ENCODE measurements at regions not wholly inside any gene's neighbourhood (a gene's known extent, or its start where the extent isn't known, plus 50 kb on each side); places are given as distances from the start of the nearest gene placed in this dataset.

DNA sequence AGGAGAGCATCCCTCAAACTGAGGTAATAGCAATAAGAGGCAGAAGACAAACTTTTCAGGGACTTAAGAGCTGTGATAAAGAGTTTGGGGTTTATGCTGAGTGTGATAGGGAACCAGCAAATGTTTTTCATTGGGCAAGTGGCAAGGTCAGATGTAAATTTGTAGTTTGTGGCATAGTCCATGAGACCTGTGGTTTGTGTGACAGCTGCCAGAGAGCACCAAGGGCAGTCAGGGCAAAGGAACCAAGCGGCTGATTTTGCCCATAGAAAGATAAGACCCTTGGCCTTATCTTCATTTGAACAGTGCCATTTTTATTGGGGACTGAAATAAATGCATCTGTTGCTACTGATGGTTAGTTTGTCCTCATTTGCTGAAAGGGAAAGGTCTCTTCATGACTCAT, 220.3 kb downstream of the LRRN1 start:
- no peak for TF ChIP-seq CTCF (IDR thresholded peaks at IDR 0.05)
- no peak for TF ChIP-seq POLR2AphosphoS5 (IDR thresholded peaks at IDR 0.05)
- no peak for TF ChIP-seq POLR2A (IDR thresholded peaks at IDR 0.05)
